Activated T-helper 9 cell treated with anti-CD3 and anti-CD28 coated beads, Interleukin-2, amount 50 U/mL, for 16 hours (primary cell): ENCODE measurements at regions not wholly inside any gene's neighbourhood (a gene's known extent, or its start where the extent isn't known, plus 50 kb on each side); places are given as distances from the start of the nearest gene placed in this dataset.
"Not testable (repeated sequence)": the region's sequence is repeated elsewhere in the genome, so short reads cannot be mapped to it uniquely, and the experiment has no call there.

Experiments used
- DNase-seq: peaks from one replicate; pipeline ENCODE4 v3.0.0-alpha.2; 2020; ENCODE audit warnings: low read depth

GRCh38 chr7:148514236-148514635 is 76.3 kb upstream of the C7orf33 start:
- DNase-seq = no peak

GRCh38 chr7:148515237-148515636 is 75.3 kb upstream of the C7orf33 start:
- no peak for DNase-seq

GRCh38 chr7:148515728-148516695 is 74.6 kb upstream of the C7orf33 start:
- DNase-seq = no peak

GRCh38 chr7:148519386-148519785 is 71.2 kb upstream of the C7orf33 start:
- DNase-seq = not testable (repeated sequence)

GRCh38 chr7:148521271-148521670 is 69.3 kb upstream of the C7orf33 start:
- no peak for DNase-seq

- DNase-seq = no peak
These were observed 67.0 kb upstream of the C7orf33 start for GRCh38 chr7:148523550-148523949.

- no peak for DNase-seq
These were observed 65.9 kb upstream of the C7orf33 start for GRCh38 chr7:148524479-148525224.

- peak; percentile 74 for DNase-seq
These were observed 62.8 kb upstream of the C7orf33 start for GRCh38 chr7:148527717-148528168.

- DNase-seq = no peak
These were observed 55.3 kb upstream of the C7orf33 start for GRCh38 chr7:148535217-148535616.

- no peak for DNase-seq
These were observed 53.1 kb upstream of the C7orf33 start for GRCh38 chr7:148537435-148537834.

GRCh38 chr7:148540041-148540738 is 50.4 kb upstream of the C7orf33 start:
- no peak for DNase-seq
